ENCODE measurements at regions not wholly inside any gene's neighbourhood (a gene's known extent, or its start where the extent isn't known, plus 50 kb on each side); places are given as distances from the start of the nearest gene placed in this dataset.

- no peak for TF ChIP-seq CTCF (IDR thresholded peaks at IDR 0.05)
- no peak overlapping the region for H3K27ac ChIP-seq
- DNase-seq (ENCODE audit: low spot score), result no peak
These were observed 124.9 kb downstream of the MN1 start for GRCh38 chr22:27676545-27677213.

GRCh38 chr22:27677905-27678458 is 123.6 kb downstream of the MN1 start:
- H3K9me3 ChIP-seq, result peaks cover 0 to 6% of the 10 kb centered on the region in 2 donors
- TF ChIP-seq CTCF (IDR thresholded peaks at IDR 0.05), result no peak
- DNase-seq (ENCODE audit: low spot score), result no peak
- H3K36me3 ChIP-seq, result no peaks in the 10 kb centered on the region
- no peak overlapping the region for H3K27ac ChIP-seq
- peaks cover 0 to 13% of the 10 kb centered on the region in 2 donors for H3K4me1 ChIP-seq
- H3K27me3 ChIP-seq, result no peaks in the 10 kb centered on the region
- no peak overlapping the region for H3K4me3 ChIP-seq

More at GRCh38 chr22:27676545-27677213, 124.9 kb downstream of the MN1 start:
- H3K4me1 ChIP-seq, result peaks cover 0 to 13% of the 10 kb centered on the region in 2 donors
- no peaks in the 10 kb centered on the region for H3K27me3 ChIP-seq
- no peaks in the 10 kb centered on the region for H3K36me3 ChIP-seq
- peaks cover 0 to 6% of the 10 kb centered on the region in 2 donors for H3K9me3 ChIP-seq
- H3K4me3 ChIP-seq, result no peak overlapping the region

- peaks cover 0 to 6% of the 10 kb centered on the region in 2 donors for H3K9me3 ChIP-seq
- no peak overlapping the region for H3K27ac ChIP-seq
- no peaks in the 10 kb centered on the region for H3K27me3 ChIP-seq
- peaks cover 0 to 3% of the 10 kb centered on the region in 2 donors for H3K4me1 ChIP-seq
- no peak for TF ChIP-seq CTCF (IDR thresholded peaks at IDR 0.05)
- H3K36me3 ChIP-seq, result no peaks in the 10 kb centered on the region
- H3K4me3 ChIP-seq, result no peak overlapping the region
- no peak for DNase-seq (ENCODE audit: low spot score)
These were observed 122.4 kb downstream of the MN1 start for GRCh38 chr22:27679176-27679575.

GRCh38 chr22:27679693-27680488 is 121.7 kb downstream of the MN1 start:
- no peak for DNase-seq (ENCODE audit: low spot score)
- Histone ChIP-seq H3K4me3 (no peak overlapping the region), H3K27ac (no peak overlapping the region), H3K4me1 (peaks cover 0 to 3% of the 10 kb centered on the region in 2 donors), H3K36me3 (no peaks in the 10 kb centered on the region), H3K9me3 (peaks cover 0 to 6% of the 10 kb centered on the region in 2 donors), H3K27me3 (no peaks in the 10 kb centered on the region)
- TF ChIP-seq CTCF (IDR thresholded peaks at IDR 0.05), result no peak

GRCh38 chr22:27680636-27681035 is 120.9 kb downstream of the MN1 start:
- peaks cover 0 to 6% of the 10 kb centered on the region in 2 donors for H3K9me3 ChIP-seq
- TF ChIP-seq CTCF (IDR thresholded peaks at IDR 0.05), result no peak
- H3K4me1 ChIP-seq, result peaks cover 0 to 10% of the 10 kb centered on the region in 2 donors
- H3K36me3 ChIP-seq, result no peaks in the 10 kb centered on the region
- no peak for DNase-seq (ENCODE audit: low spot score)
- H3K27me3 ChIP-seq, result no peaks in the 10 kb centered on the region
- no peak overlapping the region for H3K27ac ChIP-seq
- no peak overlapping the region for H3K4me3 ChIP-seq

All from right atrium auricular region (tissue), 2 donors.